HG03354 (cell line): ENCODE measurements at regions not wholly inside any gene's neighbourhood (a gene's known extent, or its start where the extent isn't known, plus 50 kb on each side); places are given as distances from the start of the nearest gene placed in this dataset.

Source experiments
- ATAC-seq: cut with Tn5 transposase; IDR thresholded peaks from one replicate; pipeline ENCODE4 v1.9.1; 2021; ENCODE audit warnings: mild to moderate bottlenecking; ENCODE audit not compliant: unreplicated experiment, poor library complexity, severe bottlenecking

- no peak for ATAC-seq
Measured at GRCh38 chr7:51693258-51693657, 376.6 kb upstream of the COBL start.

- no peak for ATAC-seq
Measured at GRCh38 chr7:51689547-51689946, 372.9 kb upstream of the COBL start.

DNA sequence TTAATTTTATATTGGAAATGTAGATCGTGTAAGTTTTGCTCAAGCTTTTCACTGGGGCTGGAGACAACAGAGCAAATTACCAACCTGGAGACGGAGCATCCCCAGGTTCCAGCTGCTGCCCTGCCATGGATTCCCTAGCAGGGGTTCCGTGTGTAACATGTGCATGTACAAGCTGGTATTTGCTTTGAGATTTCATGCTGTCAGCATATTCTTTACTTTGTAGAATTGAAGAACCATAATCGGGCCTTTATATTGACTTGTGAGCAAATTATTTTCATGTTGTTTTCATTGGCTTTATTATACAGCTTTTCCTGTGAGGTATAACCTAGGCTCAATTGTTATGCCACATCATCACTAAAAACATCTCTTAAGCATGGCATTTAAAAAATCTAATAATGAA, 369.2 kb upstream of the COBL start:
- no peak for ATAC-seq

- no peak for ATAC-seq
Measured at GRCh38 chr7:51680594-51681399, 364.2 kb upstream of the COBL start.

DNA sequence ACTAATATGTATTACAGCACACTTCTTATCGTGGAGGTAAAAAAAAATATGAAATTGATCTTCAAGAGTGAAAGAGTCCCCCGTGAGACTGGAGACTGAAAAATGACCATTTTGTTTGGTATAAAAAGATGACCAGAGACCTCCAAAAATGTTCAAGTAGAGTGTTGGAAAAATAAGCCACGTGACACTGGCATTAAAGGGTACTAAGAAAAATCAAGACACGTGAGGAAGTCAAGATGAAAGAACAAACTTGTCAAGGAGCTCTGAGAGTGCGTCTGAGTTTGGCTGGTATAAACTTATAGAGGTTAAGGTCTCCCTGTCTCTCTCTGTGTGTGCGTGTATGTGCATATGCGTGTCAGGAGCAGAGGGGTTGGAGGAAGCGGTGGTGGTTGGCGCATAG, 362.7 kb upstream of the COBL start:
- ATAC-seq, result no peak

DNA sequence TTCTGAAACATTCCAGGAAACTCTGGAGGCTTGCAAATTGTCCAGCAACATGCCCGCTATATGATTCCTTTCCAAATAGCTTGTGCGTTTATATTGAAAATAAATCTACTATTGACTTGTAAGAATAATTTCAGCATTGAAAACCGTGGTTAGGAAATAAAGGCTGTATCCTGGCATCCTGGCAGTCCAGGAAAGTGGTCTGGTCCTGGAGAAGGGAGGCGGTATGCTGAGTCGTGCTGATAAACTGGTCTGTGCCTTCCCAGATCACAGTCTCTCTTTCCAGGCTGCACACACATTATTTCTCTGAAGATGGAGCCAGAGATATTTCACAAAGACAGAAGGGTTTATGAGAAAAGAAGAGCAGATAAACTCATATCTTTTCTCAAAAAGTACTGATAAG, 350.1 kb upstream of the COBL start:
- ATAC-seq, result no peak

GRCh38 chr7:51666266-51666665, 349.7 kb upstream of the COBL start:
- no peak for ATAC-seq

DNA sequence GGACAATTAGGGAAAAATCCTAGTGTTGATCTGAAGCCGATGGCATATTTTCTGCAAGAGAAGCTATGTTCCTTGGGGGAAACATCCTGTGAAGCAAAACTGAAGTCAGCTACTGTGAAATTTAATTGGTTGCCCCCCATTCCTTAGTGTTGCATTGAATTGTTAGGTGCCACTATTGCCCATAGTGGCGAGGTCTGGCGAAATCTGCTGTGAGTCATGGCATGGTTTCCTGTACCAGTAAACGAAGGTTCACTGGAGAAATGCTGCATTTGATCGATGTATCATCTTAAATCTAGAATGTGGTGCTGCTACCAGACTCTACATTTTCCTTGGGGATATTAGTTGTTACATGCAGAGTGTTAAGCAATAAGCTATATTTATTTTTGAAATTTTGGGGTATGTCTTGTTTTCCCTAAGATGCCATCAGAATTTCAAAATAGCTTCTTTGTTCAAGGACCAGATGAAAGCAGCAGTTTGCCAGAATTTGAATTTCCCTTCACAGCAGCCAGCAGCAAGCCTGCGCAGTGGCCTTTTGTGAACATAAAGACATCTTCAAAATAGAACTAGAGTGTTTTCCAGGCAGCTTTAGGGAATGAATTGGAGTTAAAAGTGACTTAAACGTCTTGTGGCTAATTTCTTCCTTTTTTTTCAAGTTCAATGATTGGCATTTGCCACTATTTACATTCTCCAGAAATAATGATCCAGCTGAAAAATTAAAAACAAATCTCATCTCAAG, 348.6 kb upstream of the COBL start:
- ATAC-seq, result no peak

DNA sequence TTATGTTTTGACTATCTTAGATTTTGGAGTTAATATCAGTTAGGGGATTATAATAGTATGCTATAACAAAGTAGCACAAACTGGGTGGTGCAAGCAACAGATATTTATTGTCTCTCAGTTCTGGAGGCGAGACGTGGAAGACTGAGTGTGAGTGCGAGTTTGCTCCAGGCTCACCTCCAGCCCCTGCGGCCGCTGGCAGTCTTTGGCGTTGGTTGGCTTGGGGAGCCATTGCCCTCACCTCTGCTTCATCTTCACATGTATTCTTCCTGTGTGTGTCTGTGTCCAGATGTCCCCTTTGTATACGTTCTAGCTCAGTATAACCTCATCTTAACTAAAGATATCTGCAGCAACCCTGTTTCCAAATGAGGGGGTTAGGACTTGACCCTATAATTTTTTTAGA, 343.9 kb upstream of the COBL start:
- ATAC-seq, result no peak

DNA sequence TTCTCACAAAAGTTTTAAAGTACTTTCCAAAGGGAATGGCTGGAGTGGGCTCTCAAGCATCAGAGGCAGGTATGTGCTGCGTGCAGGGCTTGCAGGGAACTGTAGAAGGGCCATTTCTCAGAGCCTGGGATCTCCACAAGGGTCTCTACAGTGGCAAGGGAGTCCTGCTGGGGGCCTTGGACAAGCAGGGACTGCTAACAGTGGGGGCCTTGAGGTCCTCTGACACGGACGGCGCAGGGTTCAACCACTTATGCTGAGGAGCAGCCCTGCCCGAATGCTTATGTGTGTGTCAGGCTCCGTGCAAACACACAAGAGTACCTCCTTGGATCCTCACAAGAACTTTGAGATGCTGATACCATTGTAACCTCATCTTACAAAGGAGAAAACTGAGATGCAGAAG, 342.1 kb upstream of the COBL start:
- no peak for ATAC-seq

DNA sequence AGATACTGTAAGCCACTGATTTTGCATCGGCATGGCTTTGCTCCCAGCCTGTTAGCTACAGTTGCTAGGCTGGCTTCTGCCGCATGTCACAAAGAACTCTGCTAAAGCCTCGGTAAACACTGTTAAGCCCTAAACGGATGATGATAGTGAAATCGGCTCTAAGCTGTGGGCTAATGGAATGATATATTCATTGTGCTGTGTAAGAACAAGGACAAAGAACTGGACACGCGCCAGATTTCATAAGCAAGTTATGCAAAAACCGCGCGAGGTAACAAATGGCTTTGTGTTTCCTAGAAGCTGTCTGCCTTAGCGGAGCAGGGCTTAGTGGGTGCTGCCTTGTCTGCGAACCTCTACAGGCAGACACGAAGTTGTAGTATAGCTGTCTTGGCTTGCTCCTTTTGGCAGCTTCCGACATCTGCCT, 331.3 kb upstream of the COBL start:
- no peak for ATAC-seq

DNA sequence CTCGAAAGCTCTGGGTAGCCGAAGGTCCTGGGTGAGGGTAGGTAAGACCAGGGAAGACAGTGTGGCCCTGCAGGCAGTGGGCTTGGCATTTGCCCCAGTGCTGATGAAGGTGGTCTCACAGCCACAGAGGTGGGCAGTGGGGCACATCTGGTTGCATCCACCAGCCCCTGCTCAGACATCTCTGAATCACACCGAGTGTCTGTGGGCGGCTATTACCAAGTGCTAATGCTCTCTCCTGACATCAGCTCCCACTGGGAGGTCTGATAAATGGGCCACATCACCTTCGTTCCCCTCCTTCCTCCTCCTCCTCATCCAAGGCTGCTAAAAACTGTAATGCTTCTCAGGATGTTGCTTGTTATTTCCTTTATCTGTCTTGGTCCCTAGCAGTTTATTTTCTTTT, 330.9 kb upstream of the COBL start:
- no peak for ATAC-seq

GRCh38 chr7:51645702-51646298, 329.2 kb upstream of the COBL start:
- no peak for ATAC-seq

DNA sequence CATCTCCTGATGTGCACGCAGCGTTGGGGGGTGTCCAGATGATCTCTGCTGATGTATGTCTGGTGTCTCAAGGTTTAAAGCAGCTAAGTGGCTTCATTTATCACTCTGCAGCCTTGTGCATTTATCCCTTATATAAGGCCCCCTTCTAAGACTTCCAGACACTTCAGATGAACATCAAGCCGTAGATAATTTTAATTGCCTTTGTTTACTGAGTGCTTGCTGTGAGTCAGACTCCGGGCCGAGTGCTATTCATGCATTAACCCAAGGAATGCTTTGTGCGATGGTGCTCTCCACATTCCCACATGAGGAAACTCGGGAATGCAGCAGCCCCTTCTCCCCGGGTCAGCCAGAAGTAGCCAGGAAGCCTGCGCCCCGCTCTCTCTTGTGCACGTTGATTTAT, 328.6 kb upstream of the COBL start:
- no peak for ATAC-seq

- no peak for ATAC-seq
Measured at GRCh38 chr7:51644216-51644615, 327.6 kb upstream of the COBL start.

- no peak for ATAC-seq
Measured at GRCh38 chr7:51640841-51641240, 324.2 kb upstream of the COBL start.

GRCh38 chr7:51639661-51640334, 323.2 kb upstream of the COBL start:
- ATAC-seq, result no peak

DNA sequence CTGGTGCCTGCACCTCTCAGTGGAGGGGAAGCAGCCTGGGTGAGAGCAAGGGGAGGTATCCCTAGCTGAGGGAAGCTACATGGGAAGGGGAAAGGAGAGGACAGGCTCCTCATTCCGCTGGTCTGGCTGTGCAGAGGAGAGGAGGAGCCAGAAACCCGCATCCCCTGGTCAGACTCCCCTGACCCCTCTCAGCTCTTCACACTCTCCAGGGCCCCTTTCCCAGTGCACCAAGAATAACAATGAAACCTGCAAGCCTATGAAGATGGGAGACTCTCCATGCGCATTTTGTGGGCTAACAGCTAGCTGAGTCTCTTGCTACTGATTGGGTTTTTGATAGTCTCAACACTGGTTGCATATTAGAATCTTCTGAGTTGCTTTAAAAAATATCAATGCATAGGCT, 319.9 kb upstream of the COBL start:
- no peak for ATAC-seq

- no peak for ATAC-seq
Measured at GRCh38 chr7:51635775-51636174, 319.2 kb upstream of the COBL start.

GRCh38 chr7:51634538-51634937, 317.9 kb upstream of the COBL start:
- ATAC-seq, result no peak
